ENCODE measurements at regions not wholly inside any gene's neighbourhood (a gene's known extent, or its start where the extent isn't known, plus 50 kb on each side); places are given as distances from the start of the nearest gene placed in this dataset.

DNA sequence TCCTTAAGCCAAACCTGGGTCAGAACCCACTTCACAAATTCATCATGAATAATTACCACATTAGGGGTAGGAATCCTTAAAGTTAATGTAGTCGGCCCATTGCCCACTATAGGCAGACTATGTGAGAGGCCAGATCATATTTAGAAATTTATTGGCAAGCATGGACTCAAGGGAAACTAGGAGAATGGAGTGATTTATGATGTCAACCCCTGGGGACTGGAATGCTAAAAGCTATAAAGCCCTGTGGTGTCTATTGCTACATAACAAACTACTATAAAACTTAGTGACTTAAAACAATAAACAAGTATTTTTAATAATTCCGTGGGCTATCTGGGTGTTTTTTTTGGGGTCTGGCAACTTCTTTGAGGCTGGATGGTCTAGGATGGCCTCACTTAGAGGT is 93.9 kb downstream of the PPP1R2C start:
- TF ChIP-seq CTCF (IDR thresholded peaks at IDR 0.05; ENCODE audit: low read depth, low read length) (no peak), EZH2phosphoT487 (IDR thresholded peaks at IDR 0.05; ENCODE audit: low read depth) (no peak)

Data from OCI-LY3 (cell line).